ENCODE measurements at regions not wholly inside any gene's neighbourhood (a gene's known extent, or its start where the extent isn't known, plus 50 kb on each side); places are given as distances from the start of the nearest gene placed in this dataset.

- DNase-seq (ENCODE audit: low read depth in 3 of 3, low spot score in 1 of 3): no peak
Observed at GRCh38 chr1:209232759-209233158, 350.8 kb upstream of the CAMK1G start.

DNA sequence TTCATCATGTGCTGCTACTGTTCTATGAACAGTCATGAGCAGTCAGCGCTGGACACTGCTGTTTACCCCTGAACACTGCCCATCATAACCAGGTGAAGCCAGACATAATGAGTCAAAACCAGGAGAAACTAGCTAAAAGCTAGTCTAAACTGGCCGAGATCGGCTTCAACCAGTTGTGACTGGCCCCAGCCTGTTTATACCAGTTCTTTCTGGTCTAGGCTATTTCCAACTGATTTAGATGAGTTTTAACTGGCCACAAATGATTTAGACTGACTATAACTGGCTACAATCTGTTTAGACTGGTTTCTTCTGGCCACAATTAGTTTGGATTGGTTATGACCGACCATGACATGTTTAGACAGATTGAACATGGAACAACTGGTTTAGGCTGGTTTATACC lies 348.3 kb upstream of the CAMK1G start:
- no peak for DNase-seq (ENCODE audit: low read depth in 3 of 3, low spot score in 1 of 3)

DNA sequence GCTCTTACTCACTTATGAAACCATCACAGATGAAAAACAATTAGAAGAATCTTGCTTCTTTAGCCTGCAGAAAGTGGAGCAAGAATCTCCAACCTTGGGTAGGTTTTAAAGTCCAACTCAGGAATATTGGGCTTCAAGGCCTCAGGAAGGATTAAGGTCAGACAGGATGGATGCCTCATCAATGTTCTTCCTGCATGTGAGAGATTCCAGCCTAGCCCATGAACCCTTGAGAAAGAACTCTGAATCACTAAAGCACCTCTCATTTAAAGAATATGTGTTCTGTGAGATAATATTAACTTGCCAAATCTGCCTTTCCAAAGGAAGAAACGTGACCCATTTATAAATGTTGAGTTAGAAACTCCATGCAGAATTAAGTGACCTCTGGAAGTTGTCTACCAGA lies 345.2 kb upstream of the CAMK1G start:
- DNase-seq (ENCODE audit: low read depth in 3 of 3, low spot score in 1 of 3): no peak

GRCh38 chr1:209240351-209240750 lies 343.2 kb upstream of the CAMK1G start:
- DNase-seq (ENCODE audit: low read depth in 3 of 3, low spot score in 1 of 3): no peak

GRCh38 chr1:209241487-209241886 lies 342.0 kb upstream of the CAMK1G start:
- no peak for DNase-seq (ENCODE audit: low read depth in 3 of 3, low spot score in 1 of 3)

DNA sequence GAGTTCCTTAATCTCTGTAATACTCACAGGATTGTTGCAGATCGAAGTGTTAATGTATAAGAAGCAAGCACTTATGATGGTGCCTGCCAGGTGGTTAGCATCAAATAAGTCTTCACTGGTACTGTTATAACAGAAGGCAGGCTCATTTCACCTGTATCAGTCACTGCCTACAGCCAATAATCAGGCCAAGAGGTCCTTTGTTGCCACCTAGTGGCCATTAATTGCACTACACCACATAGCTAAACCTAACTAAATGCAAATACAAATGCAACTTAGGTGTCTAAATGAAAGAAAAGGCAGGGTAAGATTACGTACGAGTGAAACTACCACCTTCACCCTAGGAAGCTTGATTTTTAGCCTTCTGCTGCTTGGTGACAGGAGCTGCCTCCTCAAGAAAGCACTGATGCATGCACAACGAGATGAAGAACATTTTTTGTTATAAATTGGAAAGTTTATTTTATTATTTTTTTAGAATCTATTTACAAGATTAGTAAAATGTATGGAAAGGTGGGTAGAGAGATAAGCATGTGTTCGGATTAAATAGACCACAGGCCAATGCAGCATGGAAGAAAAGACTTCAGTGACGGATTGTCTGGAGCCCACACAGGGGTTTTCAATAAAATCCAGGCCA lies 334.8 kb upstream of the CAMK1G start:
- no peak for DNase-seq (ENCODE audit: low read depth in 3 of 3, low spot score in 1 of 3)

DNA sequence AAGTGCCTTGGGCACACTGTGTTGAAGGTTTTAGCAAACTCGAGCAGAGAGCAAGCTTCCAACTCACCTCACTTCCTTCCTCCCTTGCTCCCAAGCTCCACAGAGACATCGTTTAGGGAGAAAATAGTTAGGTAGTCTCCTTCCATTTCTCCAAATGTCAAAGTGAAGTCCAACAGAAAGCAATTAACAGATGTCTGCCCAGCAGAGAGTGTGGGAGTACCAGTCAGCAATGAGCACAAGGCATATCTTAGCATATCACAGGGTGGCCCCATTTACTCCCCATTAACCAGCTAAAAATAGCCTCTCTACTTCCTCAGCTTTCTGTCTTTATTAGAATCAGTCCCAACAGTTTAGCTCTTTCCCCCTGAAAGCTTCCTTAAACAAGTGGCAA lies 334.2 kb upstream of the CAMK1G start:
- no peak for DNase-seq (ENCODE audit: low read depth in 3 of 3, low spot score in 1 of 3)

DNA sequence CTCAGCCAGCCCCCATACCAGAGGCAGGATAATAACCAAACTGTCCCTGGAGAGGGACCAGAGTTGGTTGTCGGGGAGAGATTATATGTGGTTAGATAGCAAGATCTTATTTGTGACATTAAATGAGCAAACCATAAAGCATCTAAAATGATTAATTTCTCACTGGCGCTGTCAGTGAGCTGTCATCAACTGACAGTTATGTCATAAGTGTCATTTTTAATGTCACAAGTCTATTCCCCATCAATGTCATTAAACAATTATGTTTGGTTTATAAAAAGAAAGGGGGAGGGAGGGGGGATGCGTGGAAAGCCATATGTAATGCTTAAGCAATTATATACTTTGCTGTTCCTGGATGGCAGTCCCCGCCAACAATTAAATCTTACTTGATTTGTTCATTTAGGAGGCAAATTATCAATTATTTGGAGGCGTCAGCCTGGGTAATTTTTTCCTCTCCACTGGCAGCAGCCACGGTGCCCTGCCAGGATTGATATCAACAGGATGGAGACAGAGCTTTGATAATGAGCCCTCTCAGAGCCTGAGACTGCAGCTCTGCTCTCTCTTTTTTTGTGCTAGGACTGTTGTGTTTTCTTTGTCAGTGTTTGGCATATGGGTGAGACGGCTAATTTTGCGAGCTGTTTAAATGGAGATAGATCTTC lies 333.6 kb upstream of the CAMK1G start:
- DNase-seq (ENCODE audit: low read depth in 3 of 3, low spot score in 1 of 3): no peak

DNA sequence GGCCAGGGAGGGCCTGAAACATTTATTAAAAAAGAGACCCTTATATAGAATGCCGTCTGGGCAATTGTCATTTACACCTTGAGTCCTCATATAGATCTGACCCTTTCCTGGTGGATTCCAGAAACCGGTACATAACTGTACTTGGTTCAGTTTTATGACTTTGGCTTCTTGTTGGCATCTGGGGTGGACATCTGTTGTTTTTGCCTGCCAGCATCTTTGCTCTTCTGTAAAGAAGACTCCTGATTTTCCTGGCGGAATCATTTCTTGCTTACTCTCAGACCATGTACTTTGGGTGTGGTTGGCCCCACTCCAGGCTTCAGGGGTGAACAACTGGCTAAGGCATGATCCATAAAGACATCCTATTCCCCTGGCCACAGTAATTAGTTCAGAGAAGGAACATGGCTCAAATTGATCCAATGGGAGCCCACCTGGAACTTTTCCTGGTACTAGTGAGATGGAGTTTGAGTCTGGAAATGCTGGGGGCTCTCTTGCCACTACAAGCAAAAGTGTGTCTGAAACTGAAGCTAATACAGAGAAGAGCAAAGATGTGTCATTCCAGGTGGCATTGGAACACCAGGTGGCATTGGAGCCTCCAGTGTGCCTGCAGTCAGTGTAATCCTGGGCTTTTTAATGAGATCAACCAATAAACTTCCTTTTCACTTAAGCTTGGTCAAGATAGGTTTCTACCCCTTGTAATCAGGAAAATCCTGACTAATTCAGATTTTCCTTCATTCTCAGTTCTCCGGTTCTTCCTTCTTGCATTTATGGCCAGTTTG lies 332.5 kb upstream of the CAMK1G start:
- no peak for DNase-seq (ENCODE audit: low read depth in 3 of 3, low spot score in 1 of 3)

GRCh38 chr1:209256766-209257350 lies 326.7 kb upstream of the CAMK1G start:
- no peak for DNase-seq (ENCODE audit: low read depth in 3 of 3, low spot score in 1 of 3)

DNA sequence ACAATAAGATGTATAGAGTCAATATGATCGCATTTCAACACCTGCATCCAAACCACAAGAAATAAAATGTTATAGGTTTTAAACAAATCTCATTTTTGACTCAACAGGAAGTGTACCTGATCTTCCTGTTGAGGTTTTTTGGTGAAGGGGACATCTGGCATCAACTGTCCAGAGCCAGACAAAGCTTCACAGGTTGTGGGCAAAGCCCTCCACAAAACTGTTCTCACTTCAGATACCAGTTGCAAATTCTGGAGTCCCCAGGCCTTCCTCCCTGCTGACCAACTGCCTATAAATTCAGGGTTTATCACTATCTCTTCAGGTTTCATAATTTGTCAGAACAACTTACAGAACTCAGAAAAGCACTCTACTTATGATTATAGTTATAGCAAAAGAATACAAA lies 326.1 kb upstream of the CAMK1G start:
- no peak for DNase-seq (ENCODE audit: low read depth in 3 of 3, low spot score in 1 of 3)

DNA sequence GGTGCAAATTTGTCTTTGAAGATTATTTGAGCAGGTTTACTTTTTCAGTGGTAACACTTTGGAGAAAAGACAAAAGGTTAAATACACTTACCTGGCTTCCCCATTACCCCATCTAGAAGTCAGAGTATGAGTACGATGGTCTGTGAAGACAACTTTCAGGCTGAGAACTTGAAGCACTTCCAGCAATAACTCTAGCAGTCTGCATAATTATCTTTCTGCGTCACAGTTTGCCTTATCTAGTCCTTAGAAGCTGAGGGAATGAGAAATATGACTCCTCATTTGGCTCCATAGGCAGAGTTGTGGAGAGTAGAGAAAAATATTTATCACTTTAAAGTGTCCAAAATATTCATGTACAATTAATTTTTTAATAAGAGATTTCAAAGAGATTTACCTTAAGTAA lies 323.4 kb upstream of the CAMK1G start:
- DNase-seq (ENCODE audit: low read depth in 3 of 3, low spot score in 1 of 3): no peak

- DNase-seq (ENCODE audit: low read depth in 3 of 3, low spot score in 1 of 3): no peak
Observed at GRCh38 chr1:209262631-209263030, 320.9 kb upstream of the CAMK1G start.

GRCh38 chr1:209265301-209265700 lies 318.2 kb upstream of the CAMK1G start:
- DNase-seq (ENCODE audit: low read depth in 3 of 3, low spot score in 1 of 3): no peak

GRCh38 chr1:209266590-209267205 lies 316.8 kb upstream of the CAMK1G start:
- no peak for DNase-seq (ENCODE audit: low read depth in 3 of 3, low spot score in 1 of 3)

DNA sequence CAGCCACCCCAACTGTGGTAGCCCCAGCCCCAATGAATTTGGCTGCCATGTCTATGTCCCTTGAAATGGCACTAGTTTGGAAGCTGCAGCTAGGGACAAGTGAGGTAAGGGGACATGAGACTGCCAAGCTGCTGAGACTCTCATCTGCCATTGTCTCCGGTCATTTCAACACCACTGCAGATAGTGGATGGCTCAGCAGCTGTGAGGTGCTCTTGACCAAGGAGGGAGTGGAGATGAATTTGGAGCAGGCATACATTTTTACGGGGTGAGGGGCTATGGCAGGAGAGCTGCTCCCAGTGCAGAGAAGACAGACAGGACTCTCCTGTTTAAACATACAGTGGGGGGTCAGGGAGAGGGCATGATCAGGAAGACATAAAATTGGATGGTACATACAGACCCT lies 315.5 kb upstream of the CAMK1G start:
- DNase-seq (ENCODE audit: low read depth in 3 of 3, low spot score in 1 of 3): no peak

DNA sequence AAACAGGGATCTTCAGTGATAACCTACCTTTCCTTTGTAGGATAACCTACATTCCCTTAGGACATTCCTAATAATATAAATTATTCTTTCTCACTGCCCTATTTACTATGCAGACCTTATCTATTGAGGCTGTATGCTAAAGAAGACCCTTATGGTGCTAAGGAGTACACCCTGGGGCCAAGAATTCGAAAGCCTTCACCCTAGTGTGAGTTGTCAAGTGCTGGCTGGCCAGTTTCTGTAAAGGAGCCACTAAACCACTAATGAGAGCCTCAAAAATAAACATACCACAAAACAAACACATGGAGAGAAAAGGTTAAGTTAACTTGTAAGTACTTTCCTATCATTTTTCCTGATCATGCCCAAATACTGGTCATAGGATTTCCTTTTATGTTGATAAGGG lies 315.0 kb upstream of the CAMK1G start:
- DNase-seq (ENCODE audit: low read depth in 3 of 3, low spot score in 1 of 3): no peak

GRCh38 chr1:209276321-209276720 lies 307.2 kb upstream of the CAMK1G start:
- no peak for DNase-seq (ENCODE audit: low read depth in 3 of 3, low spot score in 1 of 3)

DNA sequence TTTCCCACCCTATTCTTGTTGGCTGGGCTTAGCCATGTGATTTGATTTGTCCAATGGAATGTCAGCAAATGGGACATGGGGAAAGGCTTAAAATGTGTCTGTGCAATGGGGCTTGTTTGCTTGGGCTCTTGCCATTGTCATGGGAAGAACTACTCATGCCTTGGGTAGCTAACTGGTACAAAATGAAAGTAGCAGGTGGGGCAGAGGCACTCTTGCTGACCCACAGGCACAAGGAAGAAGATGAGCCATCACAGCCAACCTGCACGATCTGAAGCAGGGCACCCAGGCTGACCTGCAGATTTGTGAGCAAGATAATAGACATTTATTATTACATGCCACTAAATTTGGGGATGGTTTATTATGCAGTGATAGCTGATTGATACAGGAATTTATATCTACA lies 305.9 kb upstream of the CAMK1G start:
- no peak for DNase-seq (ENCODE audit: low read depth in 3 of 3, low spot score in 1 of 3)

GRCh38 chr1:209291715-209292114 lies 291.8 kb upstream of the CAMK1G start:
- no peak for DNase-seq (ENCODE audit: low read depth in 3 of 3, low spot score in 1 of 3)

DNA sequence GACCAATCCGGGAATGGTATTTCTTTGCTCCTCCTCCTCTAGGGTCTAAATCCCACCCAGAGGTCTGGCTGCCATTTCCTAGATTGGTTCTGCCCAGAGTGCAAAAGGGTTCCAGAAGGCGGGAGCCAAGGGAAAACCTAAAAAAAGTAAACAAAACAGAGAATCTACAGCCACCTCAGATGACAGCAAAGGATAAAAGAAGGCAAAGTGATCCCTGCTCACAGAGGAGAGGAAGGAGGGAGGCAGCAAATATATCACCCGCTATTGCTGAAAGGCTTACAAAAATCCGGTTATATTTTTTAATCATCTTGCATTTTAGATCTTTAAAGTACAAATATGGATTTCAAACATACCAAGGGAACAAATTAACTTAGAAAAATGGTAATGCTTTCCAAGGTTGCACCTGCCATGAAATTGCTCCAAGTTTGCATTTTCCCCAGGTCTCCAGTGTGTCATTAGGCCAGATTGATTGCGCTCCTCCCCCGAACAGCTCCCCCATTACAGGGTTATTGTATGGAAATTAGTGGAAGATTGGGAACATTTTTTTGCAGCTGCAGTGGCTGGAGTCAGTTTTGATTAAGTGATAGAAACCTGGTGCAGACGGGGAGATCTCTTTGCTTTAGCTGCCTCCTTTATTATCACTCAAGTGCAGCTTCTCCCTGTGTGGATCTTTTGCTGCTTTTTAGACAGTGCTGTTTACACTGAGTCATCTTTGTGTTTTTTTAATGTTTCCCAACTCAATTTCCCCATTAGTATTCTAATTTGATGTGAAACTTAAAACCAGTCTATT lies 280.5 kb upstream of the CAMK1G start:
- DNase-seq (ENCODE audit: low read depth in 3 of 3, low spot score in 1 of 3): no peak

Data from stimulated activated CD4-positive, alpha-beta T cell treated with anti-CD3 and anti-CD28 coated beads, TNF-alpha, amount 100 ng/mL, for 1 hour (primary cell).